ENCODE measurements at regions not wholly inside any gene's neighbourhood (a gene's known extent, or its start where the extent isn't known, plus 50 kb on each side); places are given as distances from the start of the nearest gene placed in this dataset.

DNA sequence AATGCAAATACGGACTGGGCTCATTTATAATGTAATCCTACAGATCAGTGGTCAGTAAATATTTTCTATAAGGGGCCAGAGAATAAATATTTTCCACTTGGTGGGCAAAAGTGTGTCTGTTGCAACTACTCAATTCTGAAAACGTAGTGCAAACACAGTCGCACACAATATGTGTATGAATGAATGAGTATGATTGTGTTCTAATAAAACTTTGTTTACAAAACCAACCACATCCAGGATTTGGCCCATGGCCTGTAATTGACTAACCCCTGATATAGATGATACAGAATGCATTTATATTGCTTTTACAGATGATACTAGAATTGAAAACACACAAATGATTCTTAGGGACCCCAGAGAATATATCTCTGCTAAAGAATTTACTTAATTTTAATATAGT, 197.6 kb downstream of the ASB9 start:
- TF ChIP-seq POLR2A (IDR thresholded peaks at IDR 0.05; ENCODE audit: low read length): no peak
- no peak for TF ChIP-seq GATA1 (IDR thresholded peaks at IDR 0.05; ENCODE audit: low read depth, low read length)
